Spleen (tissue), 7 donors: ENCODE measurements at regions not wholly inside any gene's neighbourhood (a gene's known extent, or its start where the extent isn't known, plus 50 kb on each side); places are given as distances from the start of the nearest gene placed in this dataset.

ENCODE experiments used
- CTCF ChIP-seq, 11 experiments: fragments of 200-600 bp in 7 of 11; fragments of 450-650 bp in 4 of 11; sonication (generic) in 4 of 11; IDR thresholded peaks in 8 of 11; conservative IDR thresholded peaks in 3 of 11; 1 replicate in 7 of 11; 2 replicates in 4 of 11; pipeline versions ENCODE4 v1.4.0 to v1.8.0; 2016 to 2021; ENCODE audit warnings: antibody characterized with exemption in 11 of 11, inconsistent platforms in 4 of 11, mild to moderate bottlenecking in 1 of 11
- POLR2A ChIP-seq, 3 donors: fragments of 450-650 bp; IDR thresholded peaks; one replicate each; pipeline ENCODE4 v1.5.1; 2017; ENCODE audit warnings: antibody characterized with exemption in 3 of 3, mild to moderate bottlenecking in 1 of 3
- donor health status: DM: no; HTN: no; CAD: no; lungs with moderate emphysema.
- donor health status: DM: no; HTN: no; CAD: no.
- donor health status: DM: no; HTN: no; CAD: no.

- TF ChIP-seq POLR2A (IDR thresholded peaks at IDR 0.05): no peak
- no peak for TF ChIP-seq CTCF (IDR thresholded peaks at IDR 0.05 in 8 of 11, conservative IDR thresholded peaks at IDR 0.05 in 3 of 11)
Measured at GRCh38 chr1:229105109-229105508, 165.8 kb upstream of the RAB4A start.
